HAP-1 (cell line): ENCODE measurements at regions not wholly inside any gene's neighbourhood (a gene's known extent, or its start where the extent isn't known, plus 50 kb on each side); places are given as distances from the start of the nearest gene placed in this dataset.

Source experiments
- DNase-seq, 2 experiments: peaks; one replicate each; pipeline ENCODE4 v3.0.0-alpha.2; 2016 to 2020; ENCODE audit warnings: low spot score in 2 of 2
- H3K27me3 ChIP-seq: fragments of 250-450 bp; sonication (Bioruptor Pico); 2 replicates; pipeline ENCODE4 v1.5.1; 2020; ENCODE audit warnings: low read depth, mild to moderate bottlenecking, moderate library complexity
- H3K36me3 ChIP-seq: fragments of 250-450 bp; sonication (Bioruptor Pico); replicated peaks from 2 replicates; pipeline ENCODE4 v1.5.1; 2020; ENCODE audit warnings: mild to moderate bottlenecking
- H3K4me1 ChIP-seq: fragments of 250-450 bp; sonication (Bioruptor Pico); 2 replicates; pipeline ENCODE4 v1.5.1; 2020; ENCODE audit warnings: mild to moderate bottlenecking
- H3K4me3 ChIP-seq: fragments of 250-450 bp; sonication (Bioruptor Pico); 2 replicates; pipeline ENCODE4 v1.5.1; 2020; ENCODE audit warnings: mild to moderate bottlenecking, moderate library complexity
- H3K9me3 ChIP-seq: fragments of 250-450 bp; sonication (Bioruptor Pico); 2 replicates; pipeline ENCODE4 v1.5.1; 2020; ENCODE audit warnings: mild to moderate bottlenecking, moderate library complexity
- in situ Hi-C: fragments of 300-500 bp; cut with MboI; formaldehyde crosslinking; loops from 3 replicates; pipeline ENCODE4 v1.14.3; 2020; ENCODE audit warnings: low sequenced_read_pairs, inconsistent platforms, mixed read lengths

DNA sequence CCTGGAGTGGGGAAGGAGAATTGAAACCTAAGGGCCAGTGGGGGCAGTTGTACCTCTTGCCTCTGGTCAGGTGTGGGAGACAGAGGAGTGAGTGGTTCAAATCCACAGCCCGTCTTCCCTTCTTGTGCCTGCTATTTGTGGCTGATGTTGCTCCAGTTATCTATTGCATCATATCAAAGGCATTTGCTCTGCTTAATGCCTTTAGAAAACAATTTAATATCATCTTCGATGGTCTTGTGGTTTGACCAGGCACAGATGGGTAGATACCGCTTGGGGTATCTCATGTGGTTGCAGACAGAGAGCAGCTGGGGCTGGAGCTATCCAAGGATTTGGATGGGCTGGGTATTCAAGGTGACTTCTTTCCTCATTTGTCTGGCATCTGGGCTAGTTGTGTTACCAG is 376.1 kb upstream of the RBFOX1 start:
- no peak for DNase-seq
- H3K4me3 ChIP-seq, result no peak overlapping the region
- no peaks in the 10 kb centered on the region for H3K27me3 ChIP-seq
- in situ Hi-C loops, result loop anchor here (25.0 kb wide), 1 partner anchor 106 kb away; no protein-coding TSS in a partner anchor
- no peaks in the 10 kb centered on the region for H3K36me3 ChIP-seq
- no peaks in the 10 kb centered on the region for H3K9me3 ChIP-seq
- H3K4me1 ChIP-seq, result no peaks in the 10 kb centered on the region

DNA sequence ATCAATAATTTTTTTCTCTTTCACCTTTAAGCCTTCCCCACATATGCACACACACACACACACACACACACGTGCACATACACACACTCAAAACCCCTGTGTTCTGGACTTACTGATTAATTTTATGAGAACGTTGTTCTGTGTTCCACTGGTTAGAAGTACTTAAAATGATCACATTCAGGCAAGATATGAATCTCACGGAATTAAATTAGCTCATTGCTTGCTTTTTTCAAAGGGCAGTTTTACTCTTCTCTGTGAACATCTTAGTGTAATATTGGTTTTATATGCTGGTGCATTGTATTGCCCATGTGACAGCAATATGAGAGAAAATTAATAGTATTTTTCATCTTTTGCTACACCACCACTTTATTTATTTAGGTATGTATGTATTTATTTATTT is 377.3 kb upstream of the RBFOX1 start:
- Histone ChIP-seq H3K4me3 (no peak overlapping the region), H3K36me3 (no peaks in the 10 kb centered on the region), H3K27me3 (no peaks in the 10 kb centered on the region), H3K9me3 (no peaks in the 10 kb centered on the region), H3K4me1 (no peaks in the 10 kb centered on the region)
- no peak for DNase-seq
- in situ Hi-C loops, result loop anchor here (25.0 kb wide), 1 partner anchor 107 kb away; no protein-coding TSS in a partner anchor

DNA sequence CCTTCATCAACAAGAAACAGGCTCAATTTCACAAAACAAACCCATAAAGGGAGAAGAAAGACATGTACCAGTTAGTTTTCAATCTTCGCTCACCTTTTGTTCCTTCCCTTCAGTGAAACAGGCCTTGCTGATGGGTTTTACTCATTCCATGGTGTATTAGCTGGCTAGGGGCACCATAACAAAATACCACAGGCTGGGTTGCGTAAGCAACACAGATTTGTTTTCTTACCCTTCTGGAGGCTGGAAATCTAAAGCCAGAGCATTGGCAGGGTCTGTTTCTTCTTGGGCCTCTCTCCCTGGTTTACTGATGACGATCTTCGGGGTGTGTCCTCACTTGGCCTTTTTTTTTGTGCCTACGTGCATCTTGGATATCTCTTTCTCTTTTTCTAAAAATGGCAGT is 383.4 kb upstream of the RBFOX1 start:
- no peak for DNase-seq
- no peaks in the 10 kb centered on the region for H3K4me1 ChIP-seq
- H3K4me3 ChIP-seq, result no peak overlapping the region
- H3K27me3 ChIP-seq, result no peaks in the 10 kb centered on the region
- H3K9me3 ChIP-seq, result no peaks in the 10 kb centered on the region
- no peaks in the 10 kb centered on the region for H3K36me3 ChIP-seq
- in situ Hi-C loops, result no loop called here

DNA sequence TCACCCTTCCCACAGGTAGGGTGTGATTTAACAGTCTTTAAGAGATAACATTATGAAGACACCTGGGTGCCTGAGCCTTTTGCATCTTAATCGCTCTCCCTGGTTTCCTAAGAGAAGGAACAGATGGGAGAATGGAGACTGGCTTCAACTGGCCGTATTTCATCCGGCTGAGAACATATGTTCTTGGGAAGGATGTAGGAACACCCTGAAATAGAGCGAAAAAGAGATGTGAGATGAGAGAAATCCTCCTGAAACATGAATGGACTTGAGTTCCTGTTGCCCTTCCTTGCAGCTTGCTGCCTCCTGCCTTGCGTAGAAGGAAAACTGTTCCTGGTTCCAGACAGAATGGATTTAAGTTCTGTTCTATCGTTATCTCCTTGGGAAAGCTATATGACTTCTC is 385.4 kb upstream of the RBFOX1 start:
- Histone ChIP-seq H3K4me1 (no peaks in the 10 kb centered on the region), H3K27me3 (no peaks in the 10 kb centered on the region), H3K9me3 (no peaks in the 10 kb centered on the region), H3K36me3 (no peaks in the 10 kb centered on the region), H3K4me3 (no peak overlapping the region)
- in situ Hi-C loops, result no loop called here
- no peak for DNase-seq

DNA sequence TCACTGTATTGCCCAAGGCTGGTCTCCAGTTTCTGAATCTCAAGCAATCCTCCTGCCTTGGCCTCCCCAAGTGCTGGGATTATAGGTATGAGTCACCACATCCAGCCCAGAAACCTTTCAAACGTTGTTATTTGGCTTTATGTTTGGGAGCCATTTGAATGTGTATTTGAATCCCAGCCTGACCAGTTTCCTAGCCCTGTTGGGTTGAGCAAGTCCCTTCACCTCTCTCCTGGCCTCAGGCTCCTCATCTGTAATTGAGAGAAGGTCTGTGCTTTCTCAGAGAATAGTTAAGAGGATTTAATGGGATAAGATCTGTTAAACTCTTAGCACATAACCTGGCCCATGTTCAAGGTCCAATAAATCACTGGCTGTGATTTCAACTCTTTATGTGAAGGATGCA is 385.8 kb upstream of the RBFOX1 start:
- H3K4me3 ChIP-seq, result no peak overlapping the region
- H3K9me3 ChIP-seq, result no peaks in the 10 kb centered on the region
- no peaks in the 10 kb centered on the region for H3K4me1 ChIP-seq
- no peaks in the 10 kb centered on the region for H3K36me3 ChIP-seq
- DNase-seq, result no peak
- H3K27me3 ChIP-seq, result no peaks in the 10 kb centered on the region
- in situ Hi-C loops, result no loop called here

DNA sequence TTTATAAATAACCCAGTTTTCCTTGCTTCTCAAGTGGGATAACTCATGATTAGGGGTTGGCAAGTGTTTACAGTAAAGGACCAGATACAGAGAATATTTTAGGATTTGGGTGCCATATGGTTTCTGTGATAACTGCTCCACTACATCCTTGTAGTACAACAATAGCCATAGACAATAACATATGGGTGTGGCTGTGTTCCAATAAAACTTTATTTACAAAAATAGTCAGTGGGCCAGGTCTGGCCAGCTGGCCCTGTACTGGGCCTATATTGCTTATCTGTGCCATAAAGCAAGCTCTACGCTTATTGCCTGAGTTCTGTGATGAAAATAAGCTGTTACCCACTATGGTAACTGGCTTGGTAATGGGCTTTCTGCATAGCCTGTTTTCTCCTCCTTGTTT is 386.5 kb upstream of the RBFOX1 start:
- in situ Hi-C loops, result no loop called here
- H3K9me3 ChIP-seq, result no peaks in the 10 kb centered on the region
- no peaks in the 10 kb centered on the region for H3K27me3 ChIP-seq
- DNase-seq, result no peak
- H3K36me3 ChIP-seq, result no peaks in the 10 kb centered on the region
- no peak overlapping the region for H3K4me3 ChIP-seq
- no peaks in the 10 kb centered on the region for H3K4me1 ChIP-seq

DNA sequence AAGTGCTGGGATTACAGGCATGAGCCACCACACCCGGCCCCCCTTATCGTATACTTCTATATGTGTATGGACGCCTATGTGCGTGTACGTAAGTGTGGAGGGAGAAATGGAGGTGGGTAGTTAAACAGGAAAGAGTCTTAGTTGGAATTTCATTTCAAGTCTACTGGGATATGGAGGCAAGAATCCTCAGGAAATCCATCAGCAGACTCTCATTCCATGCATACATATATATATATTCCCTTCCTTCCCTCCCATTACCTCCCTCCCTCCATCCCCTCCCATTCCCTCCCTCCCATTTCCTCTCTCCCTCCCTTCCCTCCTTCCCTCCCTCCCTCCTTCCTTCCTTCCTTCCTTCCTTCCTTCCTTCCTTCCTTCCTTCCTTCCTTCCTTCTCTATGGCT is 391.7 kb upstream of the RBFOX1 start:
- H3K4me1 ChIP-seq, result no peaks in the 10 kb centered on the region
- H3K27me3 ChIP-seq, result no peaks in the 10 kb centered on the region
- no peak for DNase-seq
- in situ Hi-C loops, result no loop called here
- no peak overlapping the region for H3K4me3 ChIP-seq
- H3K36me3 ChIP-seq, result no peaks in the 10 kb centered on the region
- H3K9me3 ChIP-seq, result no peaks in the 10 kb centered on the region

DNA sequence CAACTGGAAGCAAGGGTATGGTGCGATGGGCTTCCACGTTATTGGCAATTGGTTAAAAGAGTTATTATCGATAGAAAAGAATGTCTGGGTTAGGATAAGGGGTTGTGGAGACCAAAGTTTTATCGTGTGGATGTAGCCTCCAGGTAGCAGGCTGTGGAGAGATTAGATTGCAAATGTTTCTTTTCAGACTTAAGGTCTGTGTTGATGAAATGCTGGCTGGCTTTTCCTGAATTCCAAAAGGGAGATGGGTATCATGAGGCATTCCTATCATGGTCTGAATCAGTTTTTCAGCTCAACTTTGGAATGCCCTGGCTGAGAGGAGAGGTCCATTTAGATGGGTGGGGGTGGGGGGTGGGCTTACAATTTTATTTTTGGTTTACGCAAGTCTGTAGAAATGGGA is 395.0 kb upstream of the RBFOX1 start:
- Histone ChIP-seq H3K4me1 (no peaks in the 10 kb centered on the region), H3K27me3 (no peaks in the 10 kb centered on the region), H3K9me3 (no peaks in the 10 kb centered on the region; the same call in 1 of the 2 replicates), H3K36me3 (no peaks in the 10 kb centered on the region), H3K4me3 (no peak overlapping the region)
- in situ Hi-C loops, result no loop called here
- DNase-seq, result no peak

DNA sequence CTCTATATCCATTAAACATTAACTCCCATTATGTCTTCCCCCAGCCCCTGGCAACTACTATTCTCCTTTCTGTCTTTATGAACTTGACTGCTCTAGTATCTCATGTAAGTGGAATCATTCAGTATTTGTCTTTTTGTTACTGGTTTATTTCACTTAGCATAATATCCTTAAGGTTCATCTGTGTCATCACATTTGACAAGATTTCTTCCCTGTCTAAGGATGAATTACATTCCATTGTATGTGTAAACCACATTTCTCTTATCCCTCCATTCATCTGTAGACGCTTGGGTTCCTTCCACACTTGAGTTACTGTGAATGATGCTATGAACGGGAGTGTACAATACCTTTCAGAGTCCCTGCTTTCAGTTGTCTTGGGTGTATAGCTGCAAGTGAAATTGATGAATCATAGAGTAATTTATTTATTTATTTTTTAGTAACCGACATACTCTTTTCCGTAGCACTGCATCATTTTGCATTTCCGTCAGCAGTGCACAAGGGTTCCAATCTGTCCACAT is 399.7 kb upstream of the RBFOX1 start:
- Histone ChIP-seq H3K4me1 (no peaks in the 10 kb centered on the region), H3K27me3 (no peaks in the 10 kb centered on the region), H3K9me3 (no peaks in the 10 kb centered on the region; the same call in 1 of the 2 replicates), H3K4me3 (no peak overlapping the region), H3K36me3 (no peaks in the 10 kb centered on the region)
- DNase-seq, result no peak
- in situ Hi-C loops, result no loop called here

DNA sequence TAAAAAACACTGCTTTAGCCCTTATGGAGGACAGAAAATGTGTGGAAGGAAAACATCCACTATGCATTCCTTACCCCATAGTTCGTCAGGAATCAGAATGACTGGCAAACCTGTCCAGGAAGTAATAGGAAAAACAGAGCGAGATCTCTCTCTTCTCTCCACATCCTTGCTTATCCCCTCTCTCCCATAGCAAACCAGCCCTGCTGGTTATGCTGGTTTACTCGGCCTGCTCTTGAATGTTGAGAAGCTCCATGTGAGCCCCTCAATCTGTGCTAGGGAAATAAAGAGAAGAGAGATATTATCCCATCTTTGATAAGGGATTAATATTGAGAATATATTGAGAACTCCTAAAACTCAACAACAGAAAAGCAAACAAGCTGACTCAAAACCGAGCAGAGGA is 402.8 kb upstream of the RBFOX1 start:
- H3K36me3 ChIP-seq, result no peaks in the 10 kb centered on the region
- no peak for DNase-seq
- no peaks in the 10 kb centered on the region for H3K4me1 ChIP-seq
- no peak overlapping the region for H3K4me3 ChIP-seq
- H3K9me3 ChIP-seq, result no peaks in the 10 kb centered on the region; the same call in 1 of the 2 replicates
- in situ Hi-C loops, result no loop called here
- H3K27me3 ChIP-seq, result no peaks in the 10 kb centered on the region

DNA sequence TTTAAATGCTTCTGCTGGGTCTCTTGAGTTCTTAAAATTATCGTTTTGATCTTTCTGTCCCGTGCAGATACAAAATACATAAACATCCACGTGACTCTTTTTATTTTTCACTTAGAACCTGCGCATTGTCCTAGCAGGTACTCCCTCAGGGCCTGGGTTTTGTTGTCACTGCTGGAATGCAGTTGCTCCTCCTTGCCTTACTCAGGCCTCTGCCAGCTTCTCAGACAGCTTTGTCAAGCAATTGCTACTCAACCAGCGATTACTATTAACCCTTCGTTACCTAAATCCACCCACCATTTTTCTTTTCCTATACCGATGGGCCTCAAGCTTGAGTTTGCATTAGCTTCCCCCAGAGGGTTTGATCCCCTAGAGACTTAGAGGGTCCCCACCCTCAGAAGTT is 405.9 kb upstream of the RBFOX1 start:
- H3K4me3 ChIP-seq, result no peak overlapping the region
- no peaks in the 10 kb centered on the region for H3K36me3 ChIP-seq
- in situ Hi-C loops, result no loop called here
- H3K9me3 ChIP-seq, result no peaks in the 10 kb centered on the region
- no peaks in the 10 kb centered on the region for H3K4me1 ChIP-seq
- DNase-seq, result no peak
- H3K27me3 ChIP-seq, result no peaks in the 10 kb centered on the region

DNA sequence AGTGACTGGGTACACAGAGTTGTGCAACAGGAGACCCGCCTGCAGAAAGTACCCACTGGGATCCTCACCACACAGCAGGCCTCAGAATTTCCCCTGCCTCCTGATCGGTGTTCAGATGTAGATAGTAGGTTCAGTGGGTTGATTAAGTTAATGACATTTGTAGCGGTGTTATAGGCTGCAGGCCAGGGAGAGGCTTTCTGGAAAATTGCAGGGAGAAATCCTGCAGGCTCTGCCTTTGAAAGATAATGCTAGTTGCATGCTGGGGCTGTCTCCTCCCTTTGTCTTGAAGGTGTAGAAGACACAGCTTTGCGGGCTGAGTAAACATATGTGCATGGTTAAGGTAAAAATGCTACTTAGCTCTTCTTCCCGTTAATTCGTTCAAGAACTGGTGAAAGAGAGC is 406.3 kb upstream of the RBFOX1 start:
- H3K4me3 ChIP-seq, result no peak overlapping the region

DNA sequence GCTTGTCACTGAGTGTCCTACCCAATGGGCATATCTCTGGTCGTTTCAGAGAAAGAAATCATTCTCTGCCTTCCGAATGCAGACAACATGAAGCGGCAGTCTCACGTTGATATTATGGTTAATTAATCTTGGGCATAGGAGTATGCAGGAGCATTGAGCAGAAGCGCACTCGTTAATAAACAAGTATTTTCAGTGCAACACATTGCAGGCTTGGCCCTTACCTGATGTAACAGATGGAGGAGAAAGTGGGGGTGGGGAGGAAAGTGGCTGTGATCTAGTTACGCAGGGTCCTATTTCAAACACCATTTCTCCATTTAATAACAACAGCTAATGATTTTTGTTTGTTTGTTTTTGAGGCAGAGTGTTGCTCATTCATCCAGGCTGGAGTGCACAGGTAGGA is 414.0 kb upstream of the RBFOX1 start:
- Histone ChIP-seq H3K4me3 (no peak overlapping the region), H3K9me3 (no peaks in the 10 kb centered on the region), H3K4me1 (no peaks in the 10 kb centered on the region), H3K27me3 (no peaks in the 10 kb centered on the region), H3K36me3 (no peaks in the 10 kb centered on the region)
- DNase-seq, result no peak
- in situ Hi-C loops, result no loop called here

More for the DNA sequence above, 406.3 kb upstream of the RBFOX1 start:
- Histone ChIP-seq H3K36me3 (no peaks in the 10 kb centered on the region), H3K4me1 (no peaks in the 10 kb centered on the region), H3K9me3 (no peaks in the 10 kb centered on the region), H3K27me3 (no peaks in the 10 kb centered on the region)
- no peak for DNase-seq
- in situ Hi-C loops, result no loop called here

DNA sequence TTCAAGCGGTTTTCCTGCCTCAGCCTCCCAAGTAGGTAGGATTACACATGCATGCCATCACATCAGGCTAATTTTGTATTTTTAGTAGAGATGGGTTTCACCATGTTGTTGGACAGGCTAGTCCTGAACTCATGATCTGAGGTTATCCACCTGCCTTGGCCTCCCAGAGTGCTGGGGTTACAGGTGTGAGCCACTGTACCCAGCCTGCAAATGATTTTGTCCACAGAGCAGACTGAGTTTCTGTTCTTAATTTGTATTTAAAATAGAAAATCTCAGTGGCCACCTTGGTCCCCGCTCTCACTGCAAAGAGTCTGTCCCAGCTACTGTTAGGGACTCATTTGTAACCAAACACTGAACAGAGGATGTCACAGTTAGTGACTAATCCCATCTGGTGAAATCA is 415.7 kb upstream of the RBFOX1 start:
- H3K4me1 ChIP-seq, result no peaks in the 10 kb centered on the region
- H3K36me3 ChIP-seq, result no peaks in the 10 kb centered on the region
- no peak overlapping the region for H3K4me3 ChIP-seq
- in situ Hi-C loops, result no loop called here
- DNase-seq, result no peak
- H3K27me3 ChIP-seq, result no peaks in the 10 kb centered on the region
- H3K9me3 ChIP-seq, result no peaks in the 10 kb centered on the region

DNA sequence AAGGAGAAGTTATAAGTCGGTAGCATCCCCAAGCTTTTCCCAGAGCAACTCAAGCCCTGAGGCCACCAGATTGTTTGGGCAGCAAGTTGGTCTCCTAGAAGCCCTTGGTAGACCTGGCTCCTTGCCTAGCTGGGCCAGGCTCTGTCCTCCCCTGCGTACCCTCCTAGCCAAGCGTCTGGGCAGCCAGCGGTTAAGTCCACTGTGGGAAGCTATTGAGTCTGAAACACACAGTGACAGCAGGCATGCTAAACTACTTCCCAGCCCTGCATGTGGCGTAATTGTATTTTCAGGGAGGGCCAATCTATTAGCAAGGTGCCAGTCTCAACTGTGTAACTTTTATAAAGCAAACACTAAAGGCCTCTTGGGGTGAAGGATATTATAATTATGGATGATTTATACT is 419.1 kb upstream of the RBFOX1 start:
- in situ Hi-C loops, result no loop called here
- no peaks in the 10 kb centered on the region for H3K27me3 ChIP-seq
- H3K36me3 ChIP-seq, result no peaks in the 10 kb centered on the region
- no peak for DNase-seq
- no peaks in the 10 kb centered on the region for H3K4me1 ChIP-seq
- no peak overlapping the region for H3K4me3 ChIP-seq
- H3K9me3 ChIP-seq, result no peaks in the 10 kb centered on the region
